ENCODE measurements at regions not wholly inside any gene's neighbourhood (a gene's known extent, or its start where the extent isn't known, plus 50 kb on each side); places are given as distances from the start of the nearest gene placed in this dataset.

DNA sequence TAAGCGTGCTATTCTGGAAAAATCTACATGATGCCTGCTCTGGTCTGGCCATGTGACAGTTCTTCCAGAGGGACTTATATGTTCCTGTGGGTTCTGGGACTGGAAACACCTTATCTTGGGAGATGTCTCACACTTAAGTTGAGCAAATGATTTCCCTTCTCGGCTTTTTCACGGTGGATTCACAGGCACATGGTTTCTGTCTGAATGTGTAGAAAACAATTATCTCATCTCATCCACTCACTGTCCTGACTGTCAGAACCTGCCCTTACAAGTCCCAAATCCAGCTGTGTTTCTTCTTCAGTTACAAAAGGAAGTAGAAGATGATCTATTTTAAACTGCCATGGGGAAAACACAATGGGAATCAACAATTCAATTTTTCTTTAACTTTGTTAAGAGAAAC, 184.0 kb downstream of the SYK start:
- no peak for DNase-seq
- H3K4me1 ChIP-seq: no peaks in the 10 kb centered on the region
- no peak for TF ChIP-seq POLR2AphosphoS5 (IDR thresholded peaks at IDR 0.05)
- TF ChIP-seq POLR2A (IDR thresholded peaks at IDR 0.05): no peak
- no peak for TF ChIP-seq CTCF (IDR thresholded peaks at IDR 0.05 in 8 of 11, conservative IDR thresholded peaks at IDR 0.05 in 3 of 11)
- intact Hi-C loops (cut with DNase I; ENCODE audit: low total_unique reads): no loop called here
- H3K4me3 ChIP-seq: no peak overlapping the region
- H3K27me3 ChIP-seq (replicated peaks in 1 of 7): no peaks in the 10 kb centered on the region
- H3K9me3 ChIP-seq: peaks cover 0 to 6% (median 0%) of the 10 kb centered on the region in 8 donors
- H3K27ac ChIP-seq: no peak overlapping the region
- WGBS, 5 donors: 69 to 86% (median 81%) methylated on average over 3 of the region's 3 CpGs
- no peaks in the 10 kb centered on the region for H3K36me3 ChIP-seq

DNA sequence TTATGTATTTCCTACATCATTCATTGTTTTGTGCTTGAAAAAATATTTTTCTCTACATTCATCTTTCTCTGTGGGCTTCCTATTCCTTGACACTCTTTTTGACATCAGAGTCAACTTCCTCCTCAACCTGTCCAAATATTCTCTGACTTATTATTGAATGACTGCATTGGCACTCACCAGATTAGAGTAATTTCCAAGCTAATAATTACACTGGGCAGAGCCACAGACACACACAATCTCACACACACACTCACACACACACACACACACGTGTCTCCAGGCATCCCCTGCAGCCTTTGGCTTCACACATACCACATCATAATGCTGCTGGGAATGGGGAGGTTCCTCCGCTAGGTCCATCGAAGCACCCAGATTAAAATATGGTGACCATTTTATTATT, 184.5 kb downstream of the SYK start:
- 73 to 88% (median 78%) methylated on average over 3 of the region's 3 CpGs for WGBS, 5 donors
- intact Hi-C loops (cut with DNase I; ENCODE audit: low total_unique reads): no loop called here
- no peak for DNase-seq
- H3K27me3 ChIP-seq (replicated peaks in 1 of 7): no peaks in the 10 kb centered on the region
- H3K9me3 ChIP-seq: peaks cover 0 to 12% (median 0%) of the 10 kb centered on the region in 8 donors
- no peaks in the 10 kb centered on the region for H3K36me3 ChIP-seq
- no peak overlapping the region for H3K4me3 ChIP-seq
- H3K4me1 ChIP-seq: no peaks in the 10 kb centered on the region
- H3K27ac ChIP-seq: no peak overlapping the region
- no peak for TF ChIP-seq POLR2AphosphoS5 (IDR thresholded peaks at IDR 0.05)
- TF ChIP-seq CTCF (IDR thresholded peaks at IDR 0.05 in 8 of 11, conservative IDR thresholded peaks at IDR 0.05 in 3 of 11): no peak
- TF ChIP-seq POLR2A (IDR thresholded peaks at IDR 0.05): no peak

GRCh38 chr9:90987566-90987965, 185.9 kb downstream of the SYK start:
- Histone ChIP-seq H3K9me3 (peaks cover 0 to 20% (median under 1%) of the 10 kb centered on the region in 8 donors), H3K36me3 (no peaks in the 10 kb centered on the region), H3K4me3 (no peak overlapping the region), H3K27me3 (replicated peaks in 1 of 7) (no peaks in the 10 kb centered on the region), H3K27ac (no peak overlapping the region), H3K4me1 (no peaks in the 10 kb centered on the region)
- no peak for TF ChIP-seq POLR2A (IDR thresholded peaks at IDR 0.05)
- no peak for TF ChIP-seq POLR2AphosphoS5 (IDR thresholded peaks at IDR 0.05)
- no peak for TF ChIP-seq CTCF (IDR thresholded peaks at IDR 0.05 in 8 of 11, conservative IDR thresholded peaks at IDR 0.05 in 3 of 11)
- WGBS, 5 donors: 80 to 89% (median 83%) methylated on average over 2 of the region's 2 CpGs
- intact Hi-C loops (cut with DNase I; ENCODE audit: low total_unique reads): no loop called here
- no peak for DNase-seq

GRCh38 chr9:90988318-90988717, 186.7 kb downstream of the SYK start:
- H3K27me3 ChIP-seq (replicated peaks in 1 of 7): no peaks in the 10 kb centered on the region
- H3K4me3 ChIP-seq: no peak overlapping the region
- 85 to 100% (median 89%) methylated on average over 1 of the region's 1 CpG for WGBS, 5 donors
- no peaks in the 10 kb centered on the region for H3K36me3 ChIP-seq
- intact Hi-C loops (cut with DNase I; ENCODE audit: low total_unique reads): no loop called here
- TF ChIP-seq POLR2A (IDR thresholded peaks at IDR 0.05): no peak
- no peak for TF ChIP-seq CTCF (IDR thresholded peaks at IDR 0.05 in 8 of 11, conservative IDR thresholded peaks at IDR 0.05 in 3 of 11)
- TF ChIP-seq POLR2AphosphoS5 (IDR thresholded peaks at IDR 0.05): no peak
- peaks cover 0 to 21% (median 1%) of the 10 kb centered on the region in 8 donors for H3K9me3 ChIP-seq
- no peaks in the 10 kb centered on the region for H3K4me1 ChIP-seq
- no peak overlapping the region for H3K27ac ChIP-seq
- no peak for DNase-seq
